HCT116 (cell line): ENCODE measurements at regions not wholly inside any gene's neighbourhood (a gene's known extent, or its start where the extent isn't known, plus 50 kb on each side); places are given as distances from the start of the nearest gene placed in this dataset.

Experiments used
- ATAC-seq: fragments of 200-7000 bp; cut with Tn5 transposase; 2 replicates; pipeline ENCODE4 v1.9.1; 2020; ENCODE audit warnings: mild to moderate bottlenecking, moderate library complexity
- BruUV-seq: library from RNA; stranded (reverse); fragments of 400-500 nt; replicated peaks from 2 replicates; lab custom pipeline; 2021; lab: Mats Ljungman, UMichigan
- CTCF ChIA-PET: fragments of 300-600 bp; sonication (Branson Sonifier 250); formaldehyde crosslinking; loops from one replicate; lab custom pipeline; 2021; ENCODE audit warnings: antibody characterized with exemption; lab: Charles Lee
- POLR2A ChIA-PET: fragments of 300-600, 350-600 bp; sonication (Branson Sonifier 250); formaldehyde crosslinking; loops from one replicate; lab custom pipeline; 2021; ENCODE audit warnings: antibody characterized with exemption; lab: Charles Lee
- RAD21 ChIA-PET, 2 experiments: fragments of 300-600 bp; sonication (Branson Sonifier 250); formaldehyde crosslinking; loops; one replicate each; lab custom pipeline; 2023; ENCODE audit warnings: low total read pairs in 2 of 2; ENCODE audit not compliant: uncharacterized antibody in 2 of 2, unreplicated experiment in 2 of 2, low non-redundant PET in 1 of 2; lab: Charles Lee
- DNase-seq: peaks from one replicate; pipeline ENCODE4 v3.0.0-alpha.2; 2010; ENCODE audit warnings: low read depth, low spot score
- H2AFZ ChIP-seq: fragments of 200-600 bp; shearing (Covaris generic), sonication (generic); 2 replicates; pipeline ENCODE4 v1.6.1; 2017; ENCODE audit warnings: low read depth, mixed run types, mixed read lengths, antibody characterized with exemption, low read length; ENCODE audit not compliant: poor library complexity, severe bottlenecking
- H3K27ac ChIP-seq: 2 replicates; pipeline ENCODE4 v1.5.1; 2012; ENCODE audit warnings: low read depth, low read length
- H3K27me3 ChIP-seq: fragments of 200-600 bp; sonication (generic); 2 replicates; pipeline ENCODE4 v1.6.1; 2016; ENCODE audit warnings: mixed run types, low read length, mixed read lengths; ENCODE audit not compliant: insufficient read depth
- H3K36me3 ChIP-seq, 2 experiments: fragments of 200-500 bp in 1 of 2; fragments of 200-600 bp in 1 of 2; sonication (Bioruptor generic) in 1 of 2; sonication (generic) in 1 of 2; 2 replicates each; pipeline versions ENCODE4 v1.5.1 to v1.6.1; 2014 to 2016; ENCODE audit warnings: low read length in 2 of 2, inconsistent platforms in 1 of 2, mixed read lengths in 1 of 2, mixed run types in 1 of 2; ENCODE audit not compliant: insufficient read depth in 2 of 2, control insufficient read depth in 1 of 2
- H3K4me1 ChIP-seq, 2 experiments: fragments of 200-600 bp in 1 of 2; sonication (generic) in 1 of 2; 2 replicates each; pipeline versions ENCODE4 v1.5.1 to v1.6.1; 2012 to 2017; ENCODE audit warnings: low read length in 2 of 2, inconsistent platforms in 1 of 2, mild to moderate bottlenecking in 1 of 2, mixed read lengths in 1 of 2, mixed run types in 1 of 2, moderate library complexity in 1 of 2; ENCODE audit not compliant: insufficient read depth in 2 of 2, control insufficient read depth in 1 of 2
- H3K4me2 ChIP-seq: fragments of 200-600 bp; sonication (generic); 2 replicates; pipeline ENCODE4 v1.6.1; 2017; ENCODE audit warnings: mixed run types, low read length, mixed read lengths
- H3K4me3 ChIP-seq, 2 experiments: fragments of 200-600 bp in 1 of 2; sonication (generic) in 1 of 2; replicated peaks in 1 of 2; 2 replicates each; pipeline ENCODE4 v1.5.1; 2011 to 2016; ENCODE audit warnings: low read length in 2 of 2, control low read depth in 1 of 2, low read depth in 1 of 2, mild to moderate bottlenecking in 1 of 2, mixed read lengths in 1 of 2, mixed run types in 1 of 2
- H3K79me2 ChIP-seq: fragments of 200-600 bp; sonication (generic); 2 replicates; pipeline ENCODE4 v1.6.1; 2017; ENCODE audit warnings: mild to moderate bottlenecking, mixed run types, low read length, moderate library complexity, mixed read lengths; ENCODE audit not compliant: insufficient read depth
- H3K9ac ChIP-seq: fragments of 200-600 bp; sonication (generic); 2 replicates; pipeline ENCODE4 v1.6.1; 2016; ENCODE audit warnings: low read length, mixed read lengths
- H3K9me2 ChIP-seq: fragments of 200-600 bp; sonication (generic), shearing (Covaris generic); 2 replicates; pipeline ENCODE4 v1.6.1; 2017; ENCODE audit warnings: mixed run types, mild to moderate bottlenecking, moderate library complexity; ENCODE audit not compliant: insufficient read depth
- H3K9me3 ChIP-seq, 2 experiments: fragments of 200-500 bp in 1 of 2; fragments of 200-600 bp in 1 of 2; sonication (Bioruptor generic) in 1 of 2; sonication (generic) in 1 of 2; 2 replicates each; pipeline ENCODE4 v1.6.1; 2014 to 2017; ENCODE audit warnings: low read length in 2 of 2, mixed read lengths in 2 of 2, inconsistent platforms in 1 of 2, low read depth in 1 of 2, mild to moderate bottlenecking in 1 of 2, mixed run types in 1 of 2, moderate library complexity in 1 of 2; ENCODE audit not compliant: control insufficient read depth in 1 of 2, insufficient read depth in 1 of 2
- H4K20me1 ChIP-seq: fragments of 200-600 bp; sonication (generic), shearing (Covaris generic); 2 replicates; pipeline ENCODE4 v1.6.1; 2017; ENCODE audit warnings: mixed run types, mild to moderate bottlenecking, moderate library complexity; ENCODE audit not compliant: insufficient read depth
- CBX3 ChIP-seq: IDR thresholded peaks from 2 replicates; pipeline ENCODE4 v1.6.1; 2012; ENCODE audit warnings: low read depth
- CEBPB ChIP-seq: IDR thresholded peaks from 2 replicates; pipeline ENCODE4 v1.6.1; 2012; ENCODE audit warnings: low read depth
- ELF1 ChIP-seq: IDR thresholded peaks from 2 replicates; pipeline ENCODE4 v1.6.1; 2012; ENCODE audit warnings: low read depth, borderline replicate concordance
- EZH2phosphoT487 ChIP-seq: fragments of 200-600 bp; IDR thresholded peaks from 2 replicates; pipeline ENCODE4 v1.6.1; 2018; ENCODE audit warnings: antibody characterized with exemption, borderline replicate concordance
- FOSL1 ChIP-seq: IDR thresholded peaks from 2 replicates; pipeline ENCODE4 v1.6.1; 2012; ENCODE audit warnings: low read depth
- JUND ChIP-seq: IDR thresholded peaks from 2 replicates; pipeline ENCODE4 v1.6.1; 2012
- POLR2A ChIP-seq: IDR thresholded peaks from 2 replicates; pipeline ENCODE4 v1.7.0; 2011; ENCODE audit warnings: borderline replicate concordance; ENCODE audit not compliant: insufficient read depth, insufficient read length; ENCODE audit errors: extremely low read depth
- RAD21 ChIP-seq: IDR thresholded peaks from 2 replicates; pipeline ENCODE4 v1.6.1; 2012; ENCODE audit warnings: low read depth, mild to moderate bottlenecking
- SIN3A ChIP-seq: IDR thresholded peaks from 2 replicates; pipeline ENCODE4 v1.6.1; 2012; ENCODE audit warnings: low read depth
- SP1 ChIP-seq: IDR thresholded peaks from 2 replicates; pipeline ENCODE4 v1.6.1; 2012; ENCODE audit warnings: low read depth
- TCF7L2 ChIP-seq: IDR thresholded peaks from 2 replicates; pipeline ENCODE4 v1.7.0; 2011; ENCODE audit warnings: borderline replicate concordance, inconsistent platforms; ENCODE audit not compliant: insufficient read depth, insufficient read length; ENCODE audit errors: extremely low read depth
- YY1 ChIP-seq: IDR thresholded peaks from 2 replicates; pipeline ENCODE4 v1.6.1; 2011; ENCODE audit warnings: low read length, low read depth, moderate library complexity, mild to moderate bottlenecking; ENCODE audit not compliant: insufficient replicate concordance; ENCODE audit errors: extremely low read depth
- ZFX ChIP-seq: fragments of 450-650 bp; IDR thresholded peaks from 2 replicates; pipeline ENCODE4 v1.6.1; 2017
- intact Hi-C: fragments of 100-400 bp; cut with micrococcal nuclease; formaldehyde crosslinking; loops from 2 replicates; pipeline ENCODE4 v1.10.0; 2022
- TF ChIP-seq, protein P1 (sequence below): IDR thresholded peaks from 2 replicates; pipeline ENCODE4 v1.6.1; 2012
- TF ChIP-seq, protein P2 (sequence below), 3 experiments: fragments of 200-600 bp in 1 of 3; sonication (generic) in 1 of 3; IDR thresholded peaks in 2 of 3; conservative IDR thresholded peaks in 1 of 3; 2 replicates each; pipeline ENCODE4 v1.5.1; 2012 to 2017; ENCODE audit warnings: low read depth in 2 of 3, low read length in 2 of 3, antibody characterized with exemption in 1 of 3, borderline replicate concordance in 1 of 3, control low read depth in 1 of 3, mild to moderate bottlenecking in 1 of 3, mixed read lengths in 1 of 3, mixed run types in 1 of 3, moderate library complexity in 1 of 3; ENCODE audit not compliant: insufficient read depth in 1 of 3
- TF ChIP-seq, protein P3 (sequence below): IDR thresholded peaks from 2 replicates; pipeline ENCODE4 v1.6.1; 2012
- TF ChIP-seq, protein P4 (sequence below): IDR thresholded peaks from 2 replicates; pipeline ENCODE4 v1.6.1; 2011; ENCODE audit warnings: mild to moderate bottlenecking, low read length, moderate library complexity; ENCODE audit not compliant: insufficient replicate concordance; ENCODE audit errors: extremely low read depth
- TF ChIP-seq, protein P5 (sequence below): IDR thresholded peaks from 2 replicates; pipeline ENCODE4 v1.6.1; 2012; ENCODE audit warnings: low read depth

DNA sequence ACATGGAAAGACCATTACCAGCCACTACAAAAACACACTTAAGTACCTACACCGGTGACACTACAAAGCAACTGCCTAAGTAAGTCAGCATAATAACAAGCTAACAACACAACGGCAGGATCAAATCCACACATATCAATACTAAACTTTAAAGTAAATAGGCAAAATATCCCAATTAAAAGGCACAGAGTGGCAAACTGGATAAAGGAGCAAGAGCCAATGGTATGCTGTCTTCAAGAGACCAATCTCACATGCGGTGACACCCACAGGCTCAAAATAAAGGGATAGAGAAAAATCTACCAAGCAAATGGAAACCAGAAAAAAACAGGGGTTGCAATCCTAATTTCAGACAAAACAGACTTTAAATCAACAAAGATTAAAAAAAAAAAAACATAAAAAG is 261.5 kb upstream of the TENM4 start:
- Histone ChIP-seq H4K20me1 (no peaks in the 10 kb centered on the region), H2AFZ (no peak overlapping the region), H3K9me3 (peaks cover 0 to 24% of the 10 kb centered on the region in 2 experiments; a peak in 1 of 4 replicates), H3K4me3 (no peak overlapping the region), H3K9me2 (no peaks in the 10 kb centered on the region), H3K4me1 (no peaks in the 10 kb centered on the region), H3K36me3 (no peaks in the 10 kb centered on the region), H3K4me2 (no peak overlapping the region), H3K9ac (no peak overlapping the region), H3K27me3 (no peaks in the 10 kb centered on the region), H3K79me2 (no peaks in the 10 kb centered on the region), H3K27ac (no peak overlapping the region)
- TF ChIP-seq CBX3: no peak
- no peak for TF ChIP-seq JUND
- no peak for TF ChIP-seq EZH2phosphoT487
- TF ChIP-seq, protein P1, sequence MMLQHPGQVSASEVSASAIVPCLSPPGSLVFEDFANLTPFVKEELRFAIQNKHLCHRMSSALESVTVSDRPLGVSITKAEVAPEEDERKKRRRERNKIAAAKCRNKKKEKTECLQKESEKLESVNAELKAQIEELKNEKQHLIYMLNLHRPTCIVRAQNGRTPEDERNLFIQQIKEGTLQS: no peak
- TF ChIP-seq SIN3A: no peak
- TF ChIP-seq, protein P2, sequence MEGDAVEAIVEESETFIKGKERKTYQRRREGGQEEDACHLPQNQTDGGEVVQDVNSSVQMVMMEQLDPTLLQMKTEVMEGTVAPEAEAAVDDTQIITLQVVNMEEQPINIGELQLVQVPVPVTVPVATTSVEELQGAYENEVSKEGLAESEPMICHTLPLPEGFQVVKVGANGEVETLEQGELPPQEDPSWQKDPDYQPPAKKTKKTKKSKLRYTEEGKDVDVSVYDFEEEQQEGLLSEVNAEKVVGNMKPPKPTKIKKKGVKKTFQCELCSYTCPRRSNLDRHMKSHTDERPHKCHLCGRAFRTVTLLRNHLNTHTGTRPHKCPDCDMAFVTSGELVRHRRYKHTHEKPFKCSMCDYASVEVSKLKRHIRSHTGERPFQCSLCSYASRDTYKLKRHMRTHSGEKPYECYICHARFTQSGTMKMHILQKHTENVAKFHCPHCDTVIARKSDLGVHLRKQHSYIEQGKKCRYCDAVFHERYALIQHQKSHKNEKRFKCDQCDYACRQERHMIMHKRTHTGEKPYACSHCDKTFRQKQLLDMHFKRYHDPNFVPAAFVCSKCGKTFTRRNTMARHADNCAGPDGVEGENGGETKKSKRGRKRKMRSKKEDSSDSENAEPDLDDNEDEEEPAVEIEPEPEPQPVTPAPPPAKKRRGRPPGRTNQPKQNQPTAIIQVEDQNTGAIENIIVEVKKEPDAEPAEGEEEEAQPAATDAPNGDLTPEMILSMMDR (IDR thresholded peaks at IDR 0.05 in 2 of 3, conservative IDR thresholded peaks at IDR 0.05 in 1 of 3; ENCODE audit: borderline replicate concordance in 1 of 3, insufficient read depth in 1 of 3, low read depth in 2 of 3, low read length in 2 of 3): no peak
- TF ChIP-seq FOSL1: no peak
- no peak for TF ChIP-seq TCF7L2
- TF ChIP-seq ZFX: no peak
- TF ChIP-seq, protein P3, sequence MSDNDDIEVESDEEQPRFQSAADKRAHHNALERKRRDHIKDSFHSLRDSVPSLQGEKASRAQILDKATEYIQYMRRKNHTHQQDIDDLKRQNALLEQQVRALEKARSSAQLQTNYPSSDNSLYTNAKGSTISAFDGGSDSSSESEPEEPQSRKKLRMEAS: no peak
- no peak for TF ChIP-seq POLR2A
- TF ChIP-seq ELF1: no peak
- TF ChIP-seq, protein P4, sequence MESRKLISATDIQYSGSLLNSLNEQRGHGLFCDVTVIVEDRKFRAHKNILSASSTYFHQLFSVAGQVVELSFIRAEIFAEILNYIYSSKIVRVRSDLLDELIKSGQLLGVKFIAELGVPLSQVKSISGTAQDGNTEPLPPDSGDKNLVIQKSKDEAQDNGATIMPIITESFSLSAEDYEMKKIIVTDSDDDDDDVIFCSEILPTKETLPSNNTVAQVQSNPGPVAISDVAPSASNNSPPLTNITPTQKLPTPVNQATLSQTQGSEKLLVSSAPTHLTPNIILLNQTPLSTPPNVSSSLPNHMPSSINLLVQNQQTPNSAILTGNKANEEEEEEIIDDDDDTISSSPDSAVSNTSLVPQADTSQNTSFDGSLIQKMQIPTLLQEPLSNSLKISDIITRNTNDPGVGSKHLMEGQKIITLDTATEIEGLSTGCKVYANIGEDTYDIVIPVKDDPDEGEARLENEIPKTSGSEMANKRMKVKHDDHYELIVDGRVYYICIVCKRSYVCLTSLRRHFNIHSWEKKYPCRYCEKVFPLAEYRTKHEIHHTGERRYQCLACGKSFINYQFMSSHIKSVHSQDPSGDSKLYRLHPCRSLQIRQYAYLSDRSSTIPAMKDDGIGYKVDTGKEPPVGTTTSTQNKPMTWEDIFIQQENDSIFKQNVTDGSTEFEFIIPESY: no peak
- TF ChIP-seq CEBPB: no peak
- TF ChIP-seq YY1: no peak
- TF ChIP-seq, protein P5, sequence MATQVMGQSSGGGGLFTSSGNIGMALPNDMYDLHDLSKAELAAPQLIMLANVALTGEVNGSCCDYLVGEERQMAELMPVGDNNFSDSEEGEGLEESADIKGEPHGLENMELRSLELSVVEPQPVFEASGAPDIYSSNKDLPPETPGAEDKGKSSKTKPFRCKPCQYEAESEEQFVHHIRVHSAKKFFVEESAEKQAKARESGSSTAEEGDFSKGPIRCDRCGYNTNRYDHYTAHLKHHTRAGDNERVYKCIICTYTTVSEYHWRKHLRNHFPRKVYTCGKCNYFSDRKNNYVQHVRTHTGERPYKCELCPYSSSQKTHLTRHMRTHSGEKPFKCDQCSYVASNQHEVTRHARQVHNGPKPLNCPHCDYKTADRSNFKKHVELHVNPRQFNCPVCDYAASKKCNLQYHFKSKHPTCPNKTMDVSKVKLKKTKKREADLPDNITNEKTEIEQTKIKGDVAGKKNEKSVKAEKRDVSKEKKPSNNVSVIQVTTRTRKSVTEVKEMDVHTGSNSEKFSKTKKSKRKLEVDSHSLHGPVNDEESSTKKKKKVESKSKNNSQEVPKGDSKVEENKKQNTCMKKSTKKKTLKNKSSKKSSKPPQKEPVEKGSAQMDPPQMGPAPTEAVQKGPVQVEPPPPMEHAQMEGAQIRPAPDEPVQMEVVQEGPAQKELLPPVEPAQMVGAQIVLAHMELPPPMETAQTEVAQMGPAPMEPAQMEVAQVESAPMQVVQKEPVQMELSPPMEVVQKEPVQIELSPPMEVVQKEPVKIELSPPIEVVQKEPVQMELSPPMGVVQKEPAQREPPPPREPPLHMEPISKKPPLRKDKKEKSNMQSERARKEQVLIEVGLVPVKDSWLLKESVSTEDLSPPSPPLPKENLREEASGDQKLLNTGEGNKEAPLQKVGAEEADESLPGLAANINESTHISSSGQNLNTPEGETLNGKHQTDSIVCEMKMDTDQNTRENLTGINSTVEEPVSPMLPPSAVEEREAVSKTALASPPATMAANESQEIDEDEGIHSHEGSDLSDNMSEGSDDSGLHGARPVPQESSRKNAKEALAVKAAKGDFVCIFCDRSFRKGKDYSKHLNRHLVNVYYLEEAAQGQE: no peak
- no peak for TF ChIP-seq RAD21
- TF ChIP-seq SP1: no peak
- BruUV-seq: no TSS peak
- intact Hi-C loops: no loop called here
- ChIA-PET RAD21 (no interaction called here), CTCF (no interaction called here), POLR2A (no interaction called here)
- DNase-seq: no peak
- ATAC-seq: no peak
